Activated CD4-positive, alpha-beta T cell treated with anti-CD3 and anti-CD28 coated beads, Interleukin-2, amount 50 U/mL, for 1 hour (primary cell): ENCODE measurements at regions not wholly inside any gene's neighbourhood (a gene's known extent, or its start where the extent isn't known, plus 50 kb on each side); places are given as distances from the start of the nearest gene placed in this dataset.

Experiments
- DNase-seq: peaks from one replicate; pipeline ENCODE4 v3.0.0-alpha.2; 2020

- no peak for DNase-seq
Observed at GRCh38 chr16:85452364-85453193, 160.5 kb upstream of the GSE1 start.

DNA sequence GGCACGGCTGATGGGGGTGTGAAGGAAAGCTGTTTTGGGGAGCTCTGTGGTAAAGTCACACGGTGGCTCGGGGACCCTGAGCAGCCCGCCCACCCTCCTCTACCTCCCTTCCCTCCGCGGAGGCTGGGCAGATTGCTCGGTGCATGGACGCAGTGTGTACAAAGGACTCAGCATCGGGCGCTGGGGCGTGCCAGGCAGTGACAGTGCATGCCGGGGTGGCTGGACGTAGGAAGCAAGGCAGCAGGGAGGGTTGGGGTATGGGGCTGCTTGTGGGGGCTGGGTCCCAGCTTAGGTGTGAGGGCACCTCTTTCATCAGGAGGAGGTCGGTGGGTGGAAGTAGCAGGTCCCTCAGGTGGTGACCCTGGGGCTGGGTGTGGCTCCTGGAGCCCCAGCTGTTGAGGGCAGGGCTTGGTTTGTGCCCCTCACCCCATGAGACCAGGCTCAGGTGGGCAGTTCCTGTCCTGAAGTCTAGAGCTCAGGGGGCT lies 159.9 kb upstream of the GSE1 start:
- DNase-seq: no peak

- DNase-seq: no peak
Observed at GRCh38 chr16:85453703-85454102, 159.4 kb upstream of the GSE1 start.

DNA sequence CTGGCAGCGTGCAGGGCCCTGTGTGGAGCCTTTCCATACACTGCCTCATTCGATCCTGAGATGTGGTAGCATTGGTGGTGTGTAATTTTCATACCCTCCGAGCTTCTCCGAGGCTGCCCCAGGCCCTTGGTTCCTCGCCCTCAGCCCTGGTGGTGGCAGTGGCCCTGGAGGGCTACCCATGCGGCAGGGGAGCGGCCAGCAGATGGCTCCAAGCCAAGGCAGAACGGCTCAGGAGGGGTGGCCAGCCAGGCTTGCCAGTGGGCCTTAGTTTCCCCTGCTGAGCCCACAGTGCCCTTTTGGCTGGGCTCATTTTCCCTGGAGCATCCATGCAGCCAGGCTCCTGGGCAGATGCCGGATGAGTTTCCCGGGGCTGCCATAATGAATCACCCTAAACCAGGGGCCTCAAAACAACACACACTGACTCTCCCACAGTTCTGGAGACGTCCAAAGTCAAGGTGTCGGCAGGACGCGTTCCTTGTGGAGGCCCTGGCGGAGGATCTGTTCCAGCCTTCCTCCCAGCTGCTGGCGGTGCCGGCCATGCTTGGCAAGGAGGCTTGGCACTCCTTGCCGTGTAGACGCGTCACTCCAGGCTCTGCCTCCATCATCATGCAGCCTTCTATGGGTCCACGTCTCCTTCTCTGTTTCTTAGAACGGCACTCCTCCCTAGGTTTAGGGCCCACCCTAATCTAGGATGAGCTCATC lies 158.8 kb upstream of the GSE1 start:
- no peak for DNase-seq

DNA sequence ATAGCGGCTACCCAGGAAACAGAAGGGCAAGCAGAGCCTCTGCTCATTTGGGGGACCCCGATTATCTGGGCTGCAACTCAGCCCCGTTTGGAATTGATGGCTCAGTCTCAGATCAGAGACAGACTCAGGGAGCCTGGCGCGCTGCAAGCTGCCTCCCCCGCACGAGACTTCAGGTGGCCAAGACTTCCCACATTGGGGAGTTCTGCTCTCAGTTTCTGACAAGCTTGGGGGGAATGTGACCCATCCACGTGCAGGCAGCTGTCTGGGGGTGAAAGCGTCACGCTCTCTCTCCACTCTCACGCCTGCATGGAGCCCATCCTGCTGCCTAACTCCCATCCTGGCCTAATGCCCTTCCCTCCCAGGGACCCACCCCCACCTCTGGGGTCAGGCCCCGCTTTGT lies 157.6 kb upstream of the GSE1 start:
- DNase-seq: no peak

GRCh38 chr16:85457366-85457765 lies 155.8 kb upstream of the GSE1 start:
- no peak for DNase-seq

DNA sequence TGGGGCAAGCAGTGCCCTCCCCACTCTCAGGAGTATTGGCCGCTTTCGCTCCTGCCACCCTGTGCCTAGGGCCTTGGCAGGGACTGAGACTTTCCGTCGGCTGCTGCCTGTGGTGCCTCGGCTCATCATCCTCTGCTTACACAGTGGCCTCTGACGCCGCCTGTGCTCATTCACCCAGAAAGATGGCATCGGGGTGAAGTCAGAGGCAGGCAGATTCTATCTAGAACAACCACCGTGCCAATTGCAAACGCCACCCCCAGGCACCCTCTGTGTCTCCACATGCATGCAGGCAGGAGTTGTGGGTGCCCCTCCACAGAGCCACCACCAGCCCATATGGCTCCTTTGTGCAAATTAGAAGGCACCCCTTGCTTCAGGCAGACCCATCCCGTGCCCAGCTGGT lies 154.2 kb upstream of the GSE1 start:
- DNase-seq: no peak

- no peak for DNase-seq
Observed at GRCh38 chr16:85459529-85460251, 153.4 kb upstream of the GSE1 start.

GRCh38 chr16:85460252-85461021 lies 152.7 kb upstream of the GSE1 start:
- no peak for DNase-seq

DNA sequence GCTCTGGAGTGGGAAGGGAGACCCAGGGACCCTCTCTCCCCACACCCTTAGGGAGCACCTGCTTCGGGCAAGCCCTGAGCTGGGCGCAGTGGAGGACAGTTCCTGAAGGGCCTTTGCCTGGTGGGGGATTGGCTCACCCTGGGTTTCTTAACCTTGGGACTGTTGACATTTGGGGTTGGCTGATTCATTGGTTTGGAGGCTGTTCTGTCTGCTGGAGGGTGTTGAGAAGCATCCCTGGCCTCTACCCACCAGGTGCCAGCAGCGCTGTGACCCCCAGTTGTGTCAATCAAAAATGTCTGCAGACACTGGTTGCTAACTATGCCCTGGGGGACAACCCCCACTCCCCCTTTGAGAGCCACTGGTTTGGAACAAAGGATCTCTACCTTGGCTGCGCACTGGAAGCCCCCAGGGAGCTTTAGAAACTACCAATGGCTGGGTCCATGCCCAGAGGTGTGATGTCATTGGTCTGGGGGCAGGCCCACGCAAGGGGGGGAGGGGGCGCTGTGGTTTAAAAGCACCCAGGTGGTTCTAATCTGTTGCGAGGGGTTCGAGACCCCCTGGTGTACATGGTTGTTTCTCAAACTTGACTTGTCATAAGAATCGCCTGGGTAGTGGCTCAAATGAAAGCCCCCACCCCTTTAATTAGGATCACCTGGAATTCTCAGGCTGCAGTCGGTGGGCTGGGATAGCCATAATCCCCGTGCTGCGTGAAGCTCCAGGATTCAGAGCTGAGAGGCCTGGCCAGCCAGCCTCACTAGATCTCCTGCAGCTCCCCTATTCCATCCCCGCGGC lies 151.9 kb upstream of the GSE1 start:
- DNase-seq: no peak

- peak; percentile 30 for DNase-seq
Observed at GRCh38 chr16:85461814-85462713, 151.1 kb upstream of the GSE1 start.

- DNase-seq: no peak
Observed at GRCh38 chr16:85462714-85463611, 150.2 kb upstream of the GSE1 start.

GRCh38 chr16:85463672-85464382 lies 149.3 kb upstream of the GSE1 start:
- DNase-seq: no peak

DNA sequence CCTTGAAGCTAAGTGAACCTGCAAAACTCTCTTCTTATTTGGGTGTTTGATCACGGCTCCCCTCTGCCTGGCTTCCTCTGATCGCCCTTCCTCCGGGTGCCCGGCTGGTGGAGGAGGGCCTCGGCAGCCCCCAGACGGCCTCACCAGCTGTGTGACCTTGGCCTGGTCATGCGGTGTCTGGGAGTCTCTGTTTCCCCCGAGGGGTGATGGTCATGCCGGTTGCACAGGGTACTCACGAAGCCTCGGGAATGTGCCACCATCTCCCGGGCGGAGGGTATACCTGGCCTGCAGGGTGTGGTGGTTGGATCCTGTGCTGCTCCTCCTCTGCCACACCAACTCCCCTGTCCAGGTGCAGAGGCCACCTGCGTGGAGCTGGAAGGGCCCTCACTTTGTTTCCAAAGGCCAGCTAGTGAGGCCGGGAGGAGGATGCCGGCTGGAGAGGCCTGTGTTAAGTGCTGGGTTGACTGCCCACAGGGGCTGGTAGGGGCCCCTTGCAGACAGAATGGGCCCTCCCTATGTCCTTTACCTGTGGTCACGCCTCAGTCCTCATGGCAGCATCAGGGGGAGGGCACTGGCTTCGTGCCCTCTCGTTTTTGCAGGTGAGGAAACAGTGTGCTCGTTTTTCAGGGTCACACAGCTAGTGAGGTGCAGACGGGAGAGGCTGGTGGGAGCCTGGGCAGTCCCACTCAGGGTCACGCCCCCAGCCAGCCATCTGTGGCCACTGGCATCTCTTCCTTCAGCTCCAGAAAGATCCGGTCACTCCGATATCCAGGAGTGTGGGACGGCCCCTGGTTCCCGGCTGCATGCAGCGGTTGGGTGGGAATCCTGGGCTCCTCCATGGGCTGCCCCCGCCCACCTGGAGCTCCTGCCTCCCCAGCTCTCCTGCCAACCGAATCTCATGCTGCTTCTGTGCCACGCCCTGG lies 148.5 kb upstream of the GSE1 start:
- no peak for DNase-seq

- DNase-seq: no peak
Observed at GRCh38 chr16:85465328-85466303, 147.5 kb upstream of the GSE1 start.

DNA sequence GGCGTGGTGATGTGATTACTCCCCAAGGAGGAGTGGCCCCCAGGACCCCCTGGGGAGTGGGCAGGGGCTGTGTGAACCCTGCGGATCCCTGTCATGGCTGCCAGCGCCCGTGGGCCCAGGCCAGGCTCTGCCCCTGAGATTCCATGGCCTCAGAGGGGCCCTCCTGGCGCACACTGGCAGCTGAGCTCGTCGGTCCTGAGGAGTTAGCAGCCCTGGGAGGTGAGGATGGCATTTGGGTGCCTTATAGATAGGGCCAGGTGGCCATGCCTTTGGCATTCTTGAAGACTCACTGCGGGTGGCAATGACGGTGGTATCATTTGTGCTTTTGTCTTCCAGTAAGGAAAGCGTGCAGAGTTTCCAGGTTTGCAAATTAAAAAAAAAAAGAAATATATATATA lies 146.8 kb upstream of the GSE1 start:
- DNase-seq: no peak

- no peak for DNase-seq
Observed at GRCh38 chr16:85466989-85467388, 146.1 kb upstream of the GSE1 start.
